ENCODE measurements at regions not wholly inside any gene's neighbourhood (a gene's known extent, or its start where the extent isn't known, plus 50 kb on each side); places are given as distances from the start of the nearest gene placed in this dataset.

DNA sequence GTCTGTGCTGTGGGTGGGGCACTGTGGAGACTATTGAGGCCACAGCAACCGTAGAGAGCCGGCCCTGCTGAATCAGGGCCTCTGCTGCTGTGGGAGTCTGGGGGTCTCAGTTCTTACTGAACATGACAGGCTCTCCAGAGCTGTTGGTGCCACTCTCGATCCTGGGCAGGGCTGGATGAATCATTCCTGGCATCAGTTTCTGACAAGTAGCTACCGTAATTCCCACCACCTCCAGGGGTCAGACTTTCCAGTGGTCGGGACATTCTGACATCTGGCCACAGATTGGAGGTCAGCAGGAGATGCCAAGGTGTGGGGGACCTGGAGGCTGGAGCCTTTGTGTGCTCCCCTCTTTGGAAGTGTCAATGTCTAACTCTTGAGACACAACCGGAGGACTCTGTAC, 188.4 kb downstream of the IRX2 start:
- Histone ChIP-seq H3K27ac (ENCODE audit: low read length) (no peak overlapping the region), H3F3A (ENCODE audit: insufficient read depth, low read length, poor library complexity, severe bottlenecking) (no peaks in the 10 kb centered on the region), H4K20me1 (ENCODE audit: insufficient read depth) (no peaks in the 10 kb centered on the region), H3K4me3 (ENCODE audit: low read length) (no peak overlapping the region), H3K79me2 (replicated peaks; ENCODE audit: insufficient read depth, low read length) (no peaks in the 10 kb centered on the region), H3K27me3 (ENCODE audit: insufficient read depth, low read depth, low read length) (no peaks in the 10 kb centered on the region), H3K9me2 (ENCODE audit: insufficient read depth, low read length) (no peaks in the 10 kb centered on the region), H3K4me2 (ENCODE audit: low read length) (no peak overlapping the region), H2AFZ (ENCODE audit: low read depth, low read length) (no peak overlapping the region), H3K9me3 (ENCODE audit: low read length) (no peaks in the 10 kb centered on the region), H3K9ac (ENCODE audit: low read length) (no peak overlapping the region), H3K36me3 (ENCODE audit: insufficient read depth, low read length) (no peaks in the 10 kb centered on the region)
- TF ChIP-seq, protein P1, sequence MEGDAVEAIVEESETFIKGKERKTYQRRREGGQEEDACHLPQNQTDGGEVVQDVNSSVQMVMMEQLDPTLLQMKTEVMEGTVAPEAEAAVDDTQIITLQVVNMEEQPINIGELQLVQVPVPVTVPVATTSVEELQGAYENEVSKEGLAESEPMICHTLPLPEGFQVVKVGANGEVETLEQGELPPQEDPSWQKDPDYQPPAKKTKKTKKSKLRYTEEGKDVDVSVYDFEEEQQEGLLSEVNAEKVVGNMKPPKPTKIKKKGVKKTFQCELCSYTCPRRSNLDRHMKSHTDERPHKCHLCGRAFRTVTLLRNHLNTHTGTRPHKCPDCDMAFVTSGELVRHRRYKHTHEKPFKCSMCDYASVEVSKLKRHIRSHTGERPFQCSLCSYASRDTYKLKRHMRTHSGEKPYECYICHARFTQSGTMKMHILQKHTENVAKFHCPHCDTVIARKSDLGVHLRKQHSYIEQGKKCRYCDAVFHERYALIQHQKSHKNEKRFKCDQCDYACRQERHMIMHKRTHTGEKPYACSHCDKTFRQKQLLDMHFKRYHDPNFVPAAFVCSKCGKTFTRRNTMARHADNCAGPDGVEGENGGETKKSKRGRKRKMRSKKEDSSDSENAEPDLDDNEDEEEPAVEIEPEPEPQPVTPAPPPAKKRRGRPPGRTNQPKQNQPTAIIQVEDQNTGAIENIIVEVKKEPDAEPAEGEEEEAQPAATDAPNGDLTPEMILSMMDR (IDR thresholded peaks at IDR 0.05; ENCODE audit: poor library complexity, severe bottlenecking) = no peak
- no peak for TF ChIP-seq TAF1 (IDR thresholded peaks at IDR 0.05; ENCODE audit: low read depth)
- no peak for TF ChIP-seq EP300 (conservative IDR thresholded peaks at IDR 0.05; ENCODE audit: poor library complexity, severe bottlenecking)

DNA sequence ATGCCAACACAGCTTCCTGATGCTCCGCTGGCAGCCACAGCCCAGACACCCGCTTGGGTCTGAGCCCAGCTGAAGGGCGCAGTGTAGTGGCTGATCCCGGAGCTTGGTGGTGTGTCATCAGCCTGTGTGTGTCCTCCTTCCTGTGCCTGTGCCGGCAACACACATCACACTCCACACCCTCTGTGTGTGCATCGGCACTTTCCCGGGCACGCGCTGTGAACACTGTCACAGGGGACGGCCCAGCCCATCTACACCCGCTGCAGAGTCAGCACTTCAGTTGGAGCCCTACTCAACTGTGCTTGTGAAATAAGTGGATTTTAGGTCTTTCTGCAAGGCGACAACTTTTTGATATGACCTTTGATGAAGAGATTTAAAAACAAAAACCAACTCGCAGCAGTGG, 189.4 kb downstream of the IRX2 start:
- Histone ChIP-seq H3K27me3 (ENCODE audit: insufficient read depth, low read depth, low read length) (no peaks in the 10 kb centered on the region), H3K9me3 (ENCODE audit: low read length) (no peaks in the 10 kb centered on the region), H3K27ac (ENCODE audit: low read length) (no peak overlapping the region)

More for the DNA sequence above, 189.4 kb downstream of the IRX2 start:
- Histone ChIP-seq H3K4me2 (ENCODE audit: low read length) (no peak overlapping the region), H3K9me2 (ENCODE audit: insufficient read depth, low read length) (no peaks in the 10 kb centered on the region), H4K20me1 (ENCODE audit: insufficient read depth) (no peaks in the 10 kb centered on the region), H3K36me3 (ENCODE audit: insufficient read depth, low read length) (no peaks in the 10 kb centered on the region), H2AFZ (ENCODE audit: low read depth, low read length) (no peak overlapping the region), H3K9ac (ENCODE audit: low read length) (no peak overlapping the region), H3K4me3 (ENCODE audit: low read length) (no peak overlapping the region), H3K79me2 (replicated peaks; ENCODE audit: insufficient read depth, low read length) (no peaks in the 10 kb centered on the region), H3F3A (ENCODE audit: insufficient read depth, low read length, poor library complexity, severe bottlenecking) (no peaks in the 10 kb centered on the region)
- no peak for TF ChIP-seq TAF1 (IDR thresholded peaks at IDR 0.05; ENCODE audit: low read depth)
- TF ChIP-seq SMC3 (conservative IDR thresholded peaks at IDR 0.05; ENCODE audit: poor library complexity) = no peak
- no peak for TF ChIP-seq POLR2AphosphoS5 (IDR thresholded peaks at IDR 0.05)
- TF ChIP-seq, protein P1 (IDR thresholded peaks at IDR 0.05; ENCODE audit: poor library complexity, severe bottlenecking) = no peak
- TF ChIP-seq MXI1 (conservative IDR thresholded peaks at IDR 0.05; ENCODE audit: poor library complexity, severe bottlenecking) = no peak
- TF ChIP-seq RAD21 (conservative IDR thresholded peaks at IDR 0.05) = no peak
- no peak for TF ChIP-seq EP300 (conservative IDR thresholded peaks at IDR 0.05; ENCODE audit: poor library complexity, severe bottlenecking)
- TF ChIP-seq EZH2 (IDR thresholded peaks at IDR 0.05; ENCODE audit: borderline replicate concordance, insufficient read depth, low read length, poor library complexity, severe bottlenecking) = no peak
- TF ChIP-seq, protein P2, sequence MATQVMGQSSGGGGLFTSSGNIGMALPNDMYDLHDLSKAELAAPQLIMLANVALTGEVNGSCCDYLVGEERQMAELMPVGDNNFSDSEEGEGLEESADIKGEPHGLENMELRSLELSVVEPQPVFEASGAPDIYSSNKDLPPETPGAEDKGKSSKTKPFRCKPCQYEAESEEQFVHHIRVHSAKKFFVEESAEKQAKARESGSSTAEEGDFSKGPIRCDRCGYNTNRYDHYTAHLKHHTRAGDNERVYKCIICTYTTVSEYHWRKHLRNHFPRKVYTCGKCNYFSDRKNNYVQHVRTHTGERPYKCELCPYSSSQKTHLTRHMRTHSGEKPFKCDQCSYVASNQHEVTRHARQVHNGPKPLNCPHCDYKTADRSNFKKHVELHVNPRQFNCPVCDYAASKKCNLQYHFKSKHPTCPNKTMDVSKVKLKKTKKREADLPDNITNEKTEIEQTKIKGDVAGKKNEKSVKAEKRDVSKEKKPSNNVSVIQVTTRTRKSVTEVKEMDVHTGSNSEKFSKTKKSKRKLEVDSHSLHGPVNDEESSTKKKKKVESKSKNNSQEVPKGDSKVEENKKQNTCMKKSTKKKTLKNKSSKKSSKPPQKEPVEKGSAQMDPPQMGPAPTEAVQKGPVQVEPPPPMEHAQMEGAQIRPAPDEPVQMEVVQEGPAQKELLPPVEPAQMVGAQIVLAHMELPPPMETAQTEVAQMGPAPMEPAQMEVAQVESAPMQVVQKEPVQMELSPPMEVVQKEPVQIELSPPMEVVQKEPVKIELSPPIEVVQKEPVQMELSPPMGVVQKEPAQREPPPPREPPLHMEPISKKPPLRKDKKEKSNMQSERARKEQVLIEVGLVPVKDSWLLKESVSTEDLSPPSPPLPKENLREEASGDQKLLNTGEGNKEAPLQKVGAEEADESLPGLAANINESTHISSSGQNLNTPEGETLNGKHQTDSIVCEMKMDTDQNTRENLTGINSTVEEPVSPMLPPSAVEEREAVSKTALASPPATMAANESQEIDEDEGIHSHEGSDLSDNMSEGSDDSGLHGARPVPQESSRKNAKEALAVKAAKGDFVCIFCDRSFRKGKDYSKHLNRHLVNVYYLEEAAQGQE (IDR thresholded peaks at IDR 0.05; ENCODE audit: borderline replicate concordance) = no peak

Measured in neural cell (in vitro differentiated cells).